Panc1 (cell line): ENCODE measurements at regions not wholly inside any gene's neighbourhood (a gene's known extent, or its start where the extent isn't known, plus 50 kb on each side); places are given as distances from the start of the nearest gene placed in this dataset.

Experiments
- ATAC-seq: fragments of 200-7000 bp; cut with Tn5 transposase; 2 replicates; pipeline ENCODE4 v1.9.1; 2020; ENCODE audit warnings: mild to moderate bottlenecking, moderate library complexity
- BruUV-seq: library from RNA; stranded (reverse); fragments of 400-500 nt; replicated peaks from 2 replicates; lab custom pipeline; 2021; lab: Mats Ljungman, UMichigan
- CTCF ChIA-PET: fragments of 300-600 bp; sonication (Branson Sonifier 250); formaldehyde crosslinking; loops from one replicate; lab custom pipeline; 2022; ENCODE audit warnings: antibody characterized with exemption; lab: Charles Lee
- POLR2A ChIA-PET: fragments of 300-600 bp; sonication (Branson Sonifier 250); formaldehyde crosslinking; loops from one replicate; lab custom pipeline; 2022; ENCODE audit warnings: antibody characterized with exemption; lab: Charles Lee
- DNase-seq: peaks from one replicate; pipeline ENCODE4 v3.0.0-alpha.2; 2010; ENCODE audit warnings: low read depth, low spot score
- H3K27ac ChIP-seq: 2 replicates; pipeline ENCODE4 v1.5.1; 2011; ENCODE audit warnings: mild to moderate bottlenecking, low read length, inconsistent platforms
- H3K27me3 ChIP-seq: fragments of 200-500 bp; sonication (Bioruptor generic); 2 replicates; pipeline ENCODE4 v1.6.0; 2014; ENCODE audit warnings: low read length, inconsistent platforms; ENCODE audit not compliant: control insufficient read depth, insufficient read depth
- H3K36me3 ChIP-seq: fragments of 200-500 bp; sonication (Bioruptor generic); 2 replicates; pipeline ENCODE4 v1.5.1; 2014; ENCODE audit warnings: inconsistent platforms, mild to moderate bottlenecking, low read length, moderate library complexity; ENCODE audit not compliant: control insufficient read depth, insufficient read depth
- H3K4me1 ChIP-seq: 2 replicates; pipeline ENCODE4 v1.5.1; 2011; ENCODE audit warnings: inconsistent platforms, mild to moderate bottlenecking, low read length, moderate library complexity; ENCODE audit not compliant: control insufficient read depth, insufficient read depth
- H3K4me3 ChIP-seq, 2 experiments: 2 replicates each; pipeline ENCODE4 v1.5.1; 2011 to 2012; ENCODE audit warnings: low read depth in 2 of 2, low read length in 2 of 2, mild to moderate bottlenecking in 2 of 2, inconsistent platforms in 1 of 2, moderate library complexity in 1 of 2
- H3K9me3 ChIP-seq: fragments of 200-500 bp; sonication (Bioruptor generic); 2 replicates; pipeline ENCODE4 v1.5.1; 2014; ENCODE audit warnings: low read depth, mild to moderate bottlenecking, inconsistent platforms, low read length, moderate library complexity; ENCODE audit not compliant: control insufficient read depth, insufficient read depth
- POLR2AphosphoS5 ChIP-seq: IDR thresholded peaks from 2 replicates; pipeline ENCODE4 v1.6.1; 2012; ENCODE audit warnings: mild to moderate bottlenecking, low read depth, low read length, moderate library complexity
- SIN3A ChIP-seq: IDR thresholded peaks from 2 replicates; pipeline ENCODE4 v1.6.1; 2012; ENCODE audit warnings: low read depth, mild to moderate bottlenecking, low read length, moderate library complexity, borderline replicate concordance; ENCODE audit not compliant: insufficient read depth
- TCF7L2 ChIP-seq: IDR thresholded peaks from 2 replicates; pipeline ENCODE4 v1.6.1; 2011; ENCODE audit warnings: mild to moderate bottlenecking, low read depth, low read length, inconsistent platforms
- in situ Hi-C: cut with HindIII; loops from 2 replicates; pipeline ENCODE4 v1.10.0; 2016; ENCODE audit warnings: low sequenced_read_pairs, low pct_unique_long_range_greater_than_20kb
- intact Hi-C: fragments of 100-400 bp; cut with micrococcal nuclease; formaldehyde crosslinking; loops from one replicate; pipeline ENCODE4 v1.10.0; 2022; ENCODE audit not compliant: unreplicated experiment
- TF ChIP-seq, protein P1 (sequence below): fragments of 450-650 bp; IDR thresholded peaks from 2 replicates; pipeline ENCODE4 v1.5.1; 2017; ENCODE audit warnings: mild to moderate bottlenecking
- TF ChIP-seq, protein P2 (sequence below), 2 experiments: IDR thresholded peaks; 2 replicates each; pipeline ENCODE4 v1.6.1; 2011 to 2012; ENCODE audit warnings: low read depth in 2 of 2, control low read depth in 1 of 2, low read length in 1 of 2, mild to moderate bottlenecking in 1 of 2, moderate library complexity in 1 of 2; ENCODE audit not compliant: insufficient read depth in 1 of 2

DNA sequence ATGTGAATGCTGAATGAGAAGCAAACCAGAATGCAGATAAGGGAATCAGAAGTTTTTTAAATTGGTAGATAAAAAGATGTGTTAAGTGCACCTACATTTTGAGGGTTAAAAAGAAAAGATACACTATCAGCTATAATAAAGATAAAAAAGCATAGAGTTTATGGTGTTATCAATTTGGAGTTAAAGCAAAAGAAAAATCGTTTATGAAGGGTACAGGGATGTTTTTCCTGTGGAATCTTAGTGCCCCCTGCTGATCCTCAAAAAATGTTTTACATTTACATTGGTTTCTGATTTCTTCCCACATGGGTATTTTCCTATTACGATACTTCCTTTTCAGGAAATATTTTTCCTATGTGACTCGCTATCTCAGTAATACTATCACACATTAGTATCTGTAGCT is 293.5 kb downstream of the MRPL39 start:
- Histone ChIP-seq H3K27me3 (no peaks in the 10 kb centered on the region), H3K9me3 (no peaks in the 10 kb centered on the region), H3K4me1 (no peaks in the 10 kb centered on the region), H3K4me3 (no peak overlapping the region), H3K36me3 (no peaks in the 10 kb centered on the region), H3K27ac (no peak overlapping the region)
- TF ChIP-seq, protein P1, sequence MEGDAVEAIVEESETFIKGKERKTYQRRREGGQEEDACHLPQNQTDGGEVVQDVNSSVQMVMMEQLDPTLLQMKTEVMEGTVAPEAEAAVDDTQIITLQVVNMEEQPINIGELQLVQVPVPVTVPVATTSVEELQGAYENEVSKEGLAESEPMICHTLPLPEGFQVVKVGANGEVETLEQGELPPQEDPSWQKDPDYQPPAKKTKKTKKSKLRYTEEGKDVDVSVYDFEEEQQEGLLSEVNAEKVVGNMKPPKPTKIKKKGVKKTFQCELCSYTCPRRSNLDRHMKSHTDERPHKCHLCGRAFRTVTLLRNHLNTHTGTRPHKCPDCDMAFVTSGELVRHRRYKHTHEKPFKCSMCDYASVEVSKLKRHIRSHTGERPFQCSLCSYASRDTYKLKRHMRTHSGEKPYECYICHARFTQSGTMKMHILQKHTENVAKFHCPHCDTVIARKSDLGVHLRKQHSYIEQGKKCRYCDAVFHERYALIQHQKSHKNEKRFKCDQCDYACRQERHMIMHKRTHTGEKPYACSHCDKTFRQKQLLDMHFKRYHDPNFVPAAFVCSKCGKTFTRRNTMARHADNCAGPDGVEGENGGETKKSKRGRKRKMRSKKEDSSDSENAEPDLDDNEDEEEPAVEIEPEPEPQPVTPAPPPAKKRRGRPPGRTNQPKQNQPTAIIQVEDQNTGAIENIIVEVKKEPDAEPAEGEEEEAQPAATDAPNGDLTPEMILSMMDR: no peak; the same call in 1 of the 2 replicates
- TF ChIP-seq POLR2AphosphoS5 (no peak), SIN3A (no peak), TCF7L2 (no peak)
- TF ChIP-seq, protein P2, sequence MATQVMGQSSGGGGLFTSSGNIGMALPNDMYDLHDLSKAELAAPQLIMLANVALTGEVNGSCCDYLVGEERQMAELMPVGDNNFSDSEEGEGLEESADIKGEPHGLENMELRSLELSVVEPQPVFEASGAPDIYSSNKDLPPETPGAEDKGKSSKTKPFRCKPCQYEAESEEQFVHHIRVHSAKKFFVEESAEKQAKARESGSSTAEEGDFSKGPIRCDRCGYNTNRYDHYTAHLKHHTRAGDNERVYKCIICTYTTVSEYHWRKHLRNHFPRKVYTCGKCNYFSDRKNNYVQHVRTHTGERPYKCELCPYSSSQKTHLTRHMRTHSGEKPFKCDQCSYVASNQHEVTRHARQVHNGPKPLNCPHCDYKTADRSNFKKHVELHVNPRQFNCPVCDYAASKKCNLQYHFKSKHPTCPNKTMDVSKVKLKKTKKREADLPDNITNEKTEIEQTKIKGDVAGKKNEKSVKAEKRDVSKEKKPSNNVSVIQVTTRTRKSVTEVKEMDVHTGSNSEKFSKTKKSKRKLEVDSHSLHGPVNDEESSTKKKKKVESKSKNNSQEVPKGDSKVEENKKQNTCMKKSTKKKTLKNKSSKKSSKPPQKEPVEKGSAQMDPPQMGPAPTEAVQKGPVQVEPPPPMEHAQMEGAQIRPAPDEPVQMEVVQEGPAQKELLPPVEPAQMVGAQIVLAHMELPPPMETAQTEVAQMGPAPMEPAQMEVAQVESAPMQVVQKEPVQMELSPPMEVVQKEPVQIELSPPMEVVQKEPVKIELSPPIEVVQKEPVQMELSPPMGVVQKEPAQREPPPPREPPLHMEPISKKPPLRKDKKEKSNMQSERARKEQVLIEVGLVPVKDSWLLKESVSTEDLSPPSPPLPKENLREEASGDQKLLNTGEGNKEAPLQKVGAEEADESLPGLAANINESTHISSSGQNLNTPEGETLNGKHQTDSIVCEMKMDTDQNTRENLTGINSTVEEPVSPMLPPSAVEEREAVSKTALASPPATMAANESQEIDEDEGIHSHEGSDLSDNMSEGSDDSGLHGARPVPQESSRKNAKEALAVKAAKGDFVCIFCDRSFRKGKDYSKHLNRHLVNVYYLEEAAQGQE (IDR thresholded peaks at IDR 0.05; ENCODE audit: insufficient read depth in 1 of 2, low read depth in 2 of 2, low read length in 1 of 2): no peak
- ChIA-PET CTCF (interaction anchor here (0.7 kb wide), 1 partner anchor 63 kb away, joined by 4 read pairs; no protein-coding TSS in a partner anchor), POLR2A (no interaction called here)
- in situ Hi-C loops (no loop called here), intact Hi-C loops (no loop called here)
- BruUV-seq: no TSS peak
- DNase-seq (no peak), ATAC-seq (no peak)

DNA sequence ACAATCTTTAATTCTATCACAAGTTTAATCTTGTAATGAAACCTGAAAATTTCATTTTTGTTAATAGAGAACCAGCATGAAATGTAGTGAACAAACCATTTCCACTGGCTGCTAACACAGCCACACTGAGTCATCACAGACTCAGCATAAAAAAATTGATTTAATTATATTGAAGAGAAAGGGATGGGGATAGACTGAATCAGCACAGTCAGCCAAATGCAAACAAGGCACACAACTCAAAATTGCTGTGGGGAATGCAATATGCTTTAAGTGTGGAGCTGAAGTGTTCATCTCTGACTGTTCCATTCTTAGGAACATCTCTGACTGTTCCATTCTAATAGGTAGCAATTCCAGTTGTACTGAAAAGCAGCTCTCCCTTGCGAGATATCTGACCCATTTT is 299.8 kb downstream of the MRPL39 start:
- ChIA-PET CTCF (no interaction called here), POLR2A (no interaction called here)
- H3K27me3 ChIP-seq: no peaks in the 10 kb centered on the region
- BruUV-seq: no TSS peak
- no peaks in the 10 kb centered on the region for H3K4me1 ChIP-seq
- in situ Hi-C loops: no loop called here
- no peak for ATAC-seq
- intact Hi-C loops: no loop called here
- no peaks in the 10 kb centered on the region for H3K9me3 ChIP-seq
- H3K27ac ChIP-seq: no peak overlapping the region
- no peak overlapping the region for H3K4me3 ChIP-seq
- TF ChIP-seq, protein P1: no peak
- TF ChIP-seq, protein P2 (IDR thresholded peaks at IDR 0.05; ENCODE audit: insufficient read depth in 1 of 2, low read depth in 2 of 2, low read length in 1 of 2): no peak
- no peak for TF ChIP-seq TCF7L2
- TF ChIP-seq POLR2AphosphoS5: no peak
- no peak for TF ChIP-seq SIN3A
- no peak for DNase-seq
- no peaks in the 10 kb centered on the region for H3K36me3 ChIP-seq
